Cardiac muscle cell (in vitro differentiated cells and primary cell): ENCODE measurements at regions not wholly inside any gene's neighbourhood (a gene's known extent, or its start where the extent isn't known, plus 50 kb on each side); places are given as distances from the start of the nearest gene placed in this dataset.

Experiments used
- DNase-seq, 2 donors: peaks; one replicate each; pipeline versions ENCODE4 v3.0.0 to v3.0.0-alpha.2; 2010 to 2017; ENCODE audit warnings: low read depth in 1 of 2, low spot score in 1 of 2
- H3K27ac ChIP-seq: fragments of 200-600 bp; sonication (generic); 2 replicates; pipeline ENCODE4 v1.5.1; 2016
- H3K27me3 ChIP-seq: fragments of 200-600 bp; sonication (generic); 2 replicates; pipeline ENCODE4 v1.6.0; 2016; ENCODE audit warnings: control low read depth
- H3K36me3 ChIP-seq: fragments of 200-600 bp; sonication (generic); 2 replicates; pipeline ENCODE4 v1.5.1; 2016; ENCODE audit warnings: control low read depth
- H3K4me1 ChIP-seq: fragments of 200-600 bp; sonication (generic); 2 replicates; pipeline ENCODE4 v1.8.1; 2017; ENCODE audit warnings: low read depth, mild to moderate bottlenecking, mixed run types
- H3K4me3 ChIP-seq: fragments of 200-600 bp; sonication (generic); 2 replicates; pipeline ENCODE4 v1.5.1; 2016; ENCODE audit warnings: mild to moderate bottlenecking
- H3K9me3 ChIP-seq: fragments of 200-600 bp; sonication (generic); 2 replicates; pipeline ENCODE4 v1.5.1; 2017; ENCODE audit warnings: low read depth, mild to moderate bottlenecking, control low read depth
- TF ChIP-seq, protein P1 (sequence below): IDR thresholded peaks from 2 replicates; pipeline ENCODE4 v1.5.1; 2012; ENCODE audit warnings: low read depth, mild to moderate bottlenecking, low read length

DNA sequence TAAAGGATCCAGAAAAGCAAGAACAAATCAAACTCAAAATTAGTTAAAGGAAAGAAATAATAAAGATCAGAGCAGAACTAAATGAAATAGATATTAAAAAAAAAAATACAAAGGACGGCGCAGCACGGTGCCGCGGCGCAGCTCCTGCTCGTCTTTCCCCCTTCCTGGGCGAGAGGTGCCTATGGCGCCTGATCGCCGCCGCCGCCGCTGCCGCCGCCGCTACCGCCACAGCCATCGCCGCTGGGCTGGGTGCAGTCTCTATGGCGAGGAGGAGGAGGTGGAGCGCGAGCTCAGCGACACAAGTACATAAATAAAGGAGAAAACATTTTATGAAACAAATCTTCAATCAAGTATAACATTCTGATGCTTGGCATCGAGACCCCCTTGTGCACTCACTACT is 77.6 kb upstream of the VANGL1 start:
- H3K27ac ChIP-seq = no peak overlapping the region
- no peaks in the 10 kb centered on the region for H3K36me3 ChIP-seq
- H3K4me1 ChIP-seq = no peaks in the 10 kb centered on the region
- peaks cover 19% of the 10 kb centered on the region for H3K27me3 ChIP-seq
- peak in 1 of 2 donors; percentile 27 for DNase-seq
- no peaks in the 10 kb centered on the region for H3K9me3 ChIP-seq
- no peak overlapping the region for H3K4me3 ChIP-seq
- TF ChIP-seq, protein P1, sequence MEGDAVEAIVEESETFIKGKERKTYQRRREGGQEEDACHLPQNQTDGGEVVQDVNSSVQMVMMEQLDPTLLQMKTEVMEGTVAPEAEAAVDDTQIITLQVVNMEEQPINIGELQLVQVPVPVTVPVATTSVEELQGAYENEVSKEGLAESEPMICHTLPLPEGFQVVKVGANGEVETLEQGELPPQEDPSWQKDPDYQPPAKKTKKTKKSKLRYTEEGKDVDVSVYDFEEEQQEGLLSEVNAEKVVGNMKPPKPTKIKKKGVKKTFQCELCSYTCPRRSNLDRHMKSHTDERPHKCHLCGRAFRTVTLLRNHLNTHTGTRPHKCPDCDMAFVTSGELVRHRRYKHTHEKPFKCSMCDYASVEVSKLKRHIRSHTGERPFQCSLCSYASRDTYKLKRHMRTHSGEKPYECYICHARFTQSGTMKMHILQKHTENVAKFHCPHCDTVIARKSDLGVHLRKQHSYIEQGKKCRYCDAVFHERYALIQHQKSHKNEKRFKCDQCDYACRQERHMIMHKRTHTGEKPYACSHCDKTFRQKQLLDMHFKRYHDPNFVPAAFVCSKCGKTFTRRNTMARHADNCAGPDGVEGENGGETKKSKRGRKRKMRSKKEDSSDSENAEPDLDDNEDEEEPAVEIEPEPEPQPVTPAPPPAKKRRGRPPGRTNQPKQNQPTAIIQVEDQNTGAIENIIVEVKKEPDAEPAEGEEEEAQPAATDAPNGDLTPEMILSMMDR = no peak

DNA sequence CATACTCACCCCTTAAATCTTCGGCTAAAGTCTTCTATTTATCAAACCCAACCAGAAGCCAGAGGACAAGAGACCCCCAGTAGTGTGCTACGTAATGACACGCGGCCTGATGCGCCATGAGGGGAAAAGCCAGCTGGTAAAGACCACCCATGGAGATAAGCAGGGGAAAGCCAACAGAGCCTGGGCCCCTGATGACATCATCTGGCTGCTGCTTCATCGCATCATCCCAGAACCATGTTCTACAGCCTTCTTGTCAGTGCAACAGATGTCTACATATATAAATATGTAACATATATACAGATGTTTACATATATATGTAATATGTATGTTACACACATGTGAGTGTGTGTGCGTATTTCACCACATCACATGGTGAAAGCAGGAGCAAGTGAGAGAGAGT is 81.7 kb upstream of the VANGL1 start:
- DNase-seq = no peak
- H3K27me3 ChIP-seq = peaks cover 15% of the 10 kb centered on the region
- no peaks in the 10 kb centered on the region for H3K4me1 ChIP-seq
- no peaks in the 10 kb centered on the region for H3K36me3 ChIP-seq
- no peaks in the 10 kb centered on the region for H3K9me3 ChIP-seq
- no peak overlapping the region for H3K4me3 ChIP-seq
- no peak overlapping the region for H3K27ac ChIP-seq
- TF ChIP-seq, protein P1 = no peak

DNA sequence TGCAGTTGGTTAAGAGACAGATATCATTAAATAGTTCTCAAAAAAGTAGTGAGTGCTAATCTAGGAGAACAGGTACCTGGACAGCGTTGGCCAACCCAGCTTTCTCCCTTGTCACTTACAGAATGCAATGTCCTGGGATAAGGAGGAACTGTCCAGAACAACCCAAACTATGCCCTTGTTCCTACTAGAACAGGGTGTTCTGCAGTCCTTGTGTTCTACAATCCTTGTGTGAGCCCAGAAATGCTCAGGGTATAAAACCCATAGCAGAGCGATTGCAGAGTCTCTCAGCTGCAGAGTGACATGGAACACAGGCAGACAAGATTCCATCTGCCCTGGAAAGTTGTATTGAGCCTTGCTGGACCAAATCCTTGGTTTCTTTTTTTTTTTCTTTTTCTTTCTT is 83.5 kb upstream of the VANGL1 start:
- H3K27me3 ChIP-seq = no peaks in the 10 kb centered on the region
- H3K4me1 ChIP-seq = no peaks in the 10 kb centered on the region
- H3K36me3 ChIP-seq = no peaks in the 10 kb centered on the region
- no peak overlapping the region for H3K27ac ChIP-seq
- DNase-seq = no peak
- TF ChIP-seq, protein P1 = no peak
- H3K9me3 ChIP-seq = no peaks in the 10 kb centered on the region
- H3K4me3 ChIP-seq = no peak overlapping the region

DNA sequence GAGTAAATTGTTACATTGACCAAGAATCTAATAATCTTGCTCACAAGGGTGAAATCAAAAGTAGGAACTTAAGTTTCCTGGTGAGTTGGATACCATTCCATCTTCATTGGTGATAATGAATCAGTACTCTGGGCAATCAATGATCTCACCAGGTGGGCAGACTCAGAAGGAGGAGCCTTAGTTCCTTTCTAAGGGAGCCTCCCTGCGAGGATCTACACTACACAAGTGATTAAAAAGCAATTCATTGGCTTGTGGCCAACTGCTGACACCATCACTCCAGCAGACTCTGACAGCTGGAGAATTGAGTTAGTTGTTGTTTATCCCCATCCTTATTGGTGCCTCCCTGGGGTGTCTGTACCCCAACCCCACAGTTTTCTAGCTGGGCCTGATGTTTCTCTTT is 84.1 kb upstream of the VANGL1 start:
- H3K27me3 ChIP-seq = no peaks in the 10 kb centered on the region
- no peaks in the 10 kb centered on the region for H3K4me1 ChIP-seq
- TF ChIP-seq, protein P1 = no peak
- H3K27ac ChIP-seq = no peak overlapping the region
- DNase-seq = no peak
- H3K9me3 ChIP-seq = no peaks in the 10 kb centered on the region
- no peaks in the 10 kb centered on the region for H3K36me3 ChIP-seq
- H3K4me3 ChIP-seq = no peak overlapping the region

DNA sequence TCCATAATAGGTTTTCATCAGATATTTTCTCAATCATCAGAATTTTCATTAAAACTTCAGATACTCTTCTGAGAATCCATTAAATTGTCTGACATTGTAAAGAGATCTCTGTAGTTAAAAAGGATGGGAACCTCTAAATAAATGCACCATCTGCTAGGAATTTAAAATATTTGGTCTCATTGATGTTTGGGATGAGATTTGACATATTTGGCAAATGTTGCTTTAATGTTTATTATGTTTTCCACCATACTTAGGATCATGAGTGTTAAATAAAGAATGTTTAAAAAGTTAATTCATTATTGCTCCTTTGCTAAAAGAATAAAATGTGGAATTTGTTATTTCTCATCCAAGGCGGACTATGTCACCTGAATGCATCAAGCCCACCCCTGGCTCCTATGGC is 85.5 kb upstream of the VANGL1 start:
- no peak for DNase-seq
- Histone ChIP-seq H3K36me3 (no peaks in the 10 kb centered on the region), H3K4me1 (no peaks in the 10 kb centered on the region), H3K27me3 (no peaks in the 10 kb centered on the region), H3K27ac (no peak overlapping the region), H3K4me3 (no peak overlapping the region), H3K9me3 (no peaks in the 10 kb centered on the region)
- TF ChIP-seq, protein P1 = no peak

DNA sequence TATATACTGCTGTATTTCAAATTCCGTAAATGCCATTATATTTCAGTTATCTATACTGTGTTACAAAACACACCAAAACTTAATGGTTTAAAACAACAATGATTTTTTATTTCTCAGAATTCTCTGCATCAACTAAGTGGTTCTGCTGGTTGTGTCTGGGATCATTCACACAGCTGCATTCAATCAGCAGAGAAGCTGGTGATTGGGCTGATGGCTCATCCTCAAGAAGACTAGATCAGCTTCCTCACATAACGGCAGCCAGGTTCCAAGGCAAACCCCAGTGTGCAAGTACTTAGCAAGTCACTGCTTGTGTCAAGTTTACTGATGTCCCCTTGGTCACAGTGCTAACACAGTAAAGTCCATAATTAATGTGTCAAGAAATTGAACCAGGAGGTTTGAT is 86.3 kb upstream of the VANGL1 start:
- Histone ChIP-seq H3K27me3 (no peaks in the 10 kb centered on the region), H3K27ac (no peak overlapping the region), H3K4me1 (no peaks in the 10 kb centered on the region), H3K9me3 (no peaks in the 10 kb centered on the region), H3K4me3 (no peak overlapping the region), H3K36me3 (no peaks in the 10 kb centered on the region)
- DNase-seq = no peak
- TF ChIP-seq, protein P1 = no peak
